GM12891 (cell line): ENCODE measurements at regions not wholly inside any gene's neighbourhood (a gene's known extent, or its start where the extent isn't known, plus 50 kb on each side); places are given as distances from the start of the nearest gene placed in this dataset.

ENCODE experiments used
- POLR2A ChIP-seq: IDR thresholded peaks from 2 replicates; pipeline ENCODE4 v1.6.1; 2011; ENCODE audit warnings: low read depth, low read length, control low read depth
- POLR2AphosphoS5 ChIP-seq: IDR thresholded peaks from 2 replicates; pipeline ENCODE4 v1.6.1; 2011; ENCODE audit warnings: low read depth, low read length, control low read depth

DNA sequence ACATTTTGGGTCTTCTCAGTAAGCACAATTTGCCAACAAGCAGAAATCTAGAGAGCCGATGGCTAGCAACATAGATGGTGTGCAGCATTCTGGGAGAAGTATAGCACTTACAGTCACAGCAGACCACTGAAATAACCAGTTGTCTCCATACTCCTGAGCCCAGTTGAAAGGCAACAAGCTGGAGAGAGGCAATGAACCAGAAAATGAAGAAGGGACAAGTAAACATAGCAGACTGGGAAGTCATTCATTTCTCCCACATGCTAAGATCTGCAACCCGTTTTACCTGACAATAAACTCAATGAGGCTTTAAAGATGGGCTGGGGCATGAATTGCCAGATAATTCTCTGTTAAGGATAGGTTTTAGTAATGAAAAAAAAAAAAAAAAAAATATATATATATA, 575.6 kb upstream of the GRAMD2B start:
- TF ChIP-seq POLR2A: no peak
- TF ChIP-seq POLR2AphosphoS5: no peak
